HEK293T (cell line): ENCODE measurements at regions not wholly inside any gene's neighbourhood (a gene's known extent, or its start where the extent isn't known, plus 50 kb on each side); places are given as distances from the start of the nearest gene placed in this dataset.

Experiments used
- CTCF ChIA-PET: fragments of 350-600 bp; formaldehyde crosslinking; extraction: SDS; loops from one replicate; lab custom pipeline; 2021; ENCODE audit warnings: antibody characterized with exemption, inconsistent platforms; lab: Yijun Ruan, JAX
- POLR2A ChIA-PET: fragments of 350-600 bp; formaldehyde crosslinking; extraction: SDS; loops from one replicate; lab custom pipeline; 2020; ENCODE audit warnings: antibody characterized with exemption, inconsistent platforms; lab: Yijun Ruan, JAX
- DNase-seq: peaks from one replicate; pipeline ENCODE4 v3.0.0; 2012; ENCODE audit warnings: mixed read lengths; ENCODE audit errors: extremely low spot score
- ARNT ChIP-seq: fragments of 450-650 bp; IDR thresholded peaks from 2 replicates; pipeline ENCODE4 v1.6.1; 2017; ENCODE audit warnings: mild to moderate bottlenecking
- BHLHE40 ChIP-seq: fragments of 450-650 bp; IDR thresholded peaks from 2 replicates; pipeline ENCODE4 v1.6.1; 2016; ENCODE audit warnings: mild to moderate bottlenecking, moderate library complexity, borderline replicate concordance
- CTBP1 ChIP-seq: fragments of 450-650 bp; IDR thresholded peaks from 2 replicates; pipeline ENCODE4 v1.6.1; 2016; ENCODE audit warnings: borderline replicate concordance
- ELF4 ChIP-seq: fragments of 450-650 bp; IDR thresholded peaks from 2 replicates; pipeline ENCODE4 v1.6.1; 2017; ENCODE audit warnings: antibody characterized with exemption
- FOXA1 ChIP-seq: fragments of 450-650 bp; IDR thresholded peaks from 2 replicates; pipeline ENCODE4 v1.6.1; 2016; ENCODE audit warnings: mild to moderate bottlenecking
- FOXK2 ChIP-seq: fragments of 450-650 bp; IDR thresholded peaks from 2 replicates; pipeline ENCODE4 v1.6.1; 2016; ENCODE audit warnings: mild to moderate bottlenecking
- FOXM1 ChIP-seq: fragments of 450-650 bp; IDR thresholded peaks from 2 replicates; pipeline ENCODE4 v1.6.1; 2017; ENCODE audit warnings: mild to moderate bottlenecking, borderline replicate concordance
- HDGF ChIP-seq: fragments of 450-650 bp; IDR thresholded peaks from 2 replicates; pipeline ENCODE4 v1.6.1; 2017; ENCODE audit warnings: antibody characterized with exemption, borderline replicate concordance
- L3MBTL2 ChIP-seq: fragments of 450-650 bp; conservative IDR thresholded peaks from 2 replicates; pipeline ENCODE4 v1.6.1; 2016; ENCODE audit warnings: mild to moderate bottlenecking
- LEF1 ChIP-seq: fragments of 450-650 bp; IDR thresholded peaks from 2 replicates; pipeline ENCODE4 v1.6.1; 2017; ENCODE audit warnings: mild to moderate bottlenecking, borderline replicate concordance
- NFRKB ChIP-seq: fragments of 450-650 bp; IDR thresholded peaks from 2 replicates; pipeline ENCODE4 v1.6.1; 2016; ENCODE audit warnings: mild to moderate bottlenecking, moderate library complexity
- SP1 ChIP-seq: fragments of 450-650 bp; IDR thresholded peaks from 2 replicates; pipeline ENCODE4 v1.6.1; 2017
- SUZ12 ChIP-seq: fragments of 450-650 bp; IDR thresholded peaks from 2 replicates; pipeline ENCODE4 v1.6.1; 2016; ENCODE audit warnings: mild to moderate bottlenecking
- TARDBP ChIP-seq: fragments of 450-650 bp; IDR thresholded peaks from 2 replicates; pipeline ENCODE4 v1.6.1; 2016
- ZNF384 ChIP-seq: fragments of 450-650 bp; IDR thresholded peaks from 2 replicates; pipeline ENCODE4 v1.6.1; 2016
- TF ChIP-seq, protein P1 (sequence below): fragments of 450-650 bp; IDR thresholded peaks from 2 replicates; pipeline ENCODE4 v1.6.1; 2016

DNA sequence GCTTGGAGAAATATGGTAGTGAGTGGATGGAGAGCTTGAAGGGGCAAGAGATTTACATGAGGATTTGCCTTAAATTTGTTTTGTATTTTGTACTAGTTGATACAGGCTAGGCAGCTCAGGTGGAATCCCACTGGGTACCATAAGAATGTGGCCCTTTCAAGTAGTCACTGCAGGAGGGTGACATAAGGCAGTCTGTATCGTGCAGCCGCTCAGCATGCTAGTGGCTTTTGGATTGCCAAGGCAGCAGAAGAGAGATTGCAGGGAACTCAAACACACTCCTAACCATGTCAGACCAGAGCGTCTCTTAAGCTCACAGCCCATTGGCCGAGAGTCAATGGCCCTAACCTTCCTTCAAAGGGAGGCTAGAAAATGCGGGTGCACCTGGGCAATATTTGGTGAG lies 420.0 kb downstream of the ADGRL2 start:
- CTCF ChIA-PET, result no interaction called here
- TF ChIP-seq TARDBP, result no peak
- no peak for TF ChIP-seq FOXK2
- no peak for TF ChIP-seq CTBP1
- TF ChIP-seq, protein P1, sequence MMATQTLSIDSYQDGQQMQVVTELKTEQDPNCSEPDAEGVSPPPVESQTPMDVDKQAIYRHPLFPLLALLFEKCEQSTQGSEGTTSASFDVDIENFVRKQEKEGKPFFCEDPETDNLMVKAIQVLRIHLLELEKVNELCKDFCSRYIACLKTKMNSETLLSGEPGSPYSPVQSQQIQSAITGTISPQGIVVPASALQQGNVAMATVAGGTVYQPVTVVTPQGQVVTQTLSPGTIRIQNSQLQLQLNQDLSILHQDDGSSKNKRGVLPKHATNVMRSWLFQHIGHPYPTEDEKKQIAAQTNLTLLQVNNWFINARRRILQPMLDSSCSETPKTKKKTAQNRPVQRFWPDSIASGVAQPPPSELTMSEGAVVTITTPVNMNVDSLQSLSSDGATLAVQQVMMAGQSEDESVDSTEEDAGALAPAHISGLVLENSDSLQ, result no peak
- POLR2A ChIA-PET, result no interaction called here
- no peak for DNase-seq

- CTCF ChIA-PET, result no interaction called here
- TF ChIP-seq SUZ12 (no peak), CTBP1 (no peak), ELF4 (no peak), FOXA1 (no peak), BHLHE40 (no peak), HDGF (no peak)
- TF ChIP-seq, protein P1, result no peak
- DNase-seq, result no peak
- POLR2A ChIA-PET, result no interaction called here
Measured at GRCh38 chr1:82219841-82220240, 419.1 kb downstream of the ADGRL2 start.

DNA sequence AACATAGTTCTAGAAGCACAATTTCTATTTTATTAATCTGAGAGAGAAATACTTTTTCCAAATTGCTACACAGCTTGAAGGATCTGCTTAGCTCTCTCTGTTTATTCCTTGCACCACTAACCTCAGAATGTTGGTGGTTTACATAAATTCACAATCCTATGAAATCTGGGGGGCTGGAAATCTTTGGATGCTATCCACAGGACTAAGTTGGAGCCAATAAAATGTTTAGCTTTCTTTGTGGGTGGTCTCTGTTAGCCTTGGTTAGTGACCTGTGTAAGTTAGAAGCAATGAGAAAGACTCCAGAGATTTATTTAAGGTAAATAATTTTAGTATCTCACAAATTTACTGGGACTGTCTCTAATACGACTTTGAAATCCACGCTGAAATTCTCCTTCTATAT lies 418.1 kb downstream of the ADGRL2 start:
- ChIA-PET CTCF (interaction anchor here (0.7 kb wide), 1 partner anchor 285 kb away, joined by 3 read pairs; no protein-coding TSS in a partner anchor), POLR2A (no interaction called here)
- TF ChIP-seq L3MBTL2 (no peak), SP1 (no peak), ELF4 (no peak), ARNT (no peak), CTBP1 (no peak), BHLHE40 (no peak), ZNF384 (no peak), SUZ12 (no peak), FOXM1 (no peak), NFRKB (no peak), HDGF (no peak), LEF1 (no peak), TARDBP (no peak), FOXK2 (no peak), FOXA1 (no peak)
- TF ChIP-seq, protein P1, result no peak
- DNase-seq, result no peak

DNA sequence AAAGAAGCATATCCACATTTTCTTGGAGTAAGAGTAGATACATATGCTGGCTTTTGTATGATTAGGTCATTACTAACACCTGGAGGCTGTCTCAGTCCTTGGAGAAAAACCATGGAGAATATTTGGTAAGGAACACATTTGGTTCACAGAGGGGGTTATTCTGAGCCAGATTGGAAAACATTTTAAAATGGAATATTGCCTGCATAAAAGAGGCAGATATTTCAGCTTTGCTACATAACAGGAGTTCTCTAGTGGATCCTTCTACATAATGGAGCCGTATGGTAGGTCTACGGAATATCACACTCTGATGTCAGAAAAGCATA lies 415.1 kb downstream of the ADGRL2 start:
- CTCF ChIA-PET, result no interaction called here
- no peak for DNase-seq
- POLR2A ChIA-PET, result no interaction called here
- TF ChIP-seq FOXA1 (no peak), HDGF (no peak), BHLHE40 (no peak), ARNT (no peak), L3MBTL2 (no peak), SP1 (no peak), FOXK2 (no peak), LEF1 (no peak), TARDBP (no peak), NFRKB (no peak), ELF4 (no peak), ZNF384 (no peak), CTBP1 (no peak), FOXM1 (no peak), SUZ12 (no peak)
- TF ChIP-seq, protein P1, result no peak

DNA sequence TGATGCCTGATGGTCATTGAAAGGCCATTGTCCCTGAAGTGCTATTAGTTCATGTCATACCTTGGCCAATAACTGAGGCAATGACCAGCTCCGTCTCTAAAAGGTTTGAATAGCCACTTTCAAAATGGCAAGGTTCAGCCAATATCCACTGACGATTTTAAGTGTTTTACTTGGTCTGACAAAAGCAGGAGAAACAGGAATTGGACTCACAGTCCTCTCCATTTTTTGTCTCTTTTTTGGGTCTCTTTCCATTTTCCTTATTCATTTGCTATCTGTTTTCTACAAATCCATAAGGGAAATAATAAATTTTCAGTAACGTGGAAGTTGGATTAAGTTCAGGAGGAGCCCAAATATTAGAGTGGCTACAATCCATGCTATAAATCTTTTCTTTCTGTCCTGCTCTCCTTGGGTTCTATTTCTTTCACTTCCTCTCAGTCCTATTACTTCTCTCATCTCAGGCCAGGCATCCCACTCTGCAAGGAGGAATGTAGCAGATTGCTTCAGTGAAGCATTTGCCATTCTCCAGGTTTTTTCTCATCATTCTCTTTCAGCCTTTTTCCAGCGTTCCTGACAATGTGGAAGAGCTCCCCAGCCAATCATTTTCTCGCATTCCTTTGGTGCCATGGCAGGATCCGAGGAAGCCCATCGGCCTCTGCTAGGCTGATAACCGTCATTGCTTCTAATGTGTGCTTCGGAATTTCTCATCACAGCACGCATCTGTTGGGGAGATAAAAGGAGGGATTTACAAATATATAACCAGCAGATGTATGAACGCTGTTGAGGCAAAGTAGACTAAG lies 414.5 kb downstream of the ADGRL2 start:
- ChIA-PET CTCF (no interaction called here), POLR2A (no interaction called here)
- no peak for DNase-seq
- TF ChIP-seq SP1, result no peak

GRCh38 chr1:82214606-82215005 lies 413.9 kb downstream of the ADGRL2 start:
- no peak for TF ChIP-seq BHLHE40
- no peak for TF ChIP-seq CTBP1
- TF ChIP-seq HDGF, result no peak
- TF ChIP-seq LEF1, result no peak
- no peak for DNase-seq
- POLR2A ChIA-PET, result no interaction called here
- CTCF ChIA-PET, result no interaction called here
